ENCODE measurements at regions not wholly inside any gene's neighbourhood (a gene's known extent, or its start where the extent isn't known, plus 50 kb on each side); places are given as distances from the start of the nearest gene placed in this dataset.
"Not testable (repeated sequence)": the region's sequence is repeated elsewhere in the genome, so short reads cannot be mapped to it uniquely, and the experiment has no call there.

- H3K27ac ChIP-seq, result no peak overlapping the region
- no peaks in the 10 kb centered on the region for H3K27me3 ChIP-seq (ENCODE audit: control insufficient read depth, insufficient read depth, low read length)
- no peak for TF ChIP-seq CTCF (IDR thresholded peaks at IDR 0.05)
- H2AFZ ChIP-seq, result no peak overlapping the region
- no peak overlapping the region for H3K9ac ChIP-seq
- H3K9me3 ChIP-seq (ENCODE audit: control insufficient read depth, low read length), result no peaks in the 10 kb centered on the region
- no peaks in the 10 kb centered on the region for H3K4me1 ChIP-seq
- H3K79me2 ChIP-seq, result no peaks in the 10 kb centered on the region
- H3K4me2 ChIP-seq (ENCODE audit: low read length), result no peak overlapping the region
- no peaks in the 10 kb centered on the region for H3K36me3 ChIP-seq (ENCODE audit: control insufficient read depth, insufficient read depth, low read length)
- no peak overlapping the region for H3K4me3 ChIP-seq (ENCODE audit: low read depth, low read length)
These were observed 111.6 kb downstream of the MIAT start for GRCh38 chr22:26768952-26769351.

GRCh38 chr22:26769663-26770062 lies 112.3 kb downstream of the MIAT start:
- Histone ChIP-seq H3K27me3 (ENCODE audit: control insufficient read depth, insufficient read depth, low read length) (no peaks in the 10 kb centered on the region), H3K79me2 (no peaks in the 10 kb centered on the region), H3K4me3 (ENCODE audit: low read depth, low read length) (no peak overlapping the region), H3K4me1 (no peaks in the 10 kb centered on the region), H2AFZ (no peak overlapping the region), H3K9me3 (ENCODE audit: control insufficient read depth, low read length) (no peaks in the 10 kb centered on the region), H3K27ac (no peak overlapping the region), H3K4me2 (ENCODE audit: low read length) (no peak overlapping the region), H3K36me3 (ENCODE audit: control insufficient read depth, insufficient read depth, low read length) (no peaks in the 10 kb centered on the region), H3K9ac (no peak overlapping the region)
- TF ChIP-seq CTCF (IDR thresholded peaks at IDR 0.05), result no peak

- no peak overlapping the region for H3K4me3 ChIP-seq (ENCODE audit: low read depth, low read length)
- H3K9ac ChIP-seq, result no peak overlapping the region
- H3K36me3 ChIP-seq (ENCODE audit: control insufficient read depth, insufficient read depth, low read length), result no peaks in the 10 kb centered on the region
- H3K27me3 ChIP-seq (ENCODE audit: control insufficient read depth, insufficient read depth, low read length), result no peaks in the 10 kb centered on the region
- no peak for TF ChIP-seq CTCF (IDR thresholded peaks at IDR 0.05)
- H3K79me2 ChIP-seq, result no peaks in the 10 kb centered on the region
- H3K4me1 ChIP-seq, result no peaks in the 10 kb centered on the region
- H3K4me2 ChIP-seq (ENCODE audit: low read length), result no peak overlapping the region
- H3K9me3 ChIP-seq (ENCODE audit: control insufficient read depth, low read length), result no peaks in the 10 kb centered on the region
- H3K27ac ChIP-seq, result no peak overlapping the region
- no peak overlapping the region for H2AFZ ChIP-seq
These were observed 113.2 kb downstream of the MIAT start for GRCh38 chr22:26770624-26771023.

- H3K27me3 ChIP-seq (ENCODE audit: control insufficient read depth, insufficient read depth, low read length); H2AFZ ChIP-seq; H3K4me1 ChIP-seq; H3K36me3 ChIP-seq (ENCODE audit: control insufficient read depth, insufficient read depth, low read length); H3K79me2 ChIP-seq; H3K4me2 ChIP-seq (ENCODE audit: low read length); H3K9ac ChIP-seq; H3K9me3 ChIP-seq (ENCODE audit: control insufficient read depth, low read length); H3K4me3 ChIP-seq (ENCODE audit: low read depth, low read length); H3K27ac ChIP-seq: not testable (repeated sequence)
These were observed 115.7 kb downstream of the MIAT start for GRCh38 chr22:26773054-26773453.

- Histone ChIP-seq H3K36me3 (ENCODE audit: control insufficient read depth, insufficient read depth, low read length) (no peaks in the 10 kb centered on the region), H3K4me3 (ENCODE audit: low read depth, low read length) (no peak overlapping the region), H3K4me1 (no peaks in the 10 kb centered on the region), H3K9ac (no peak overlapping the region), H3K4me2 (ENCODE audit: low read length) (no peak overlapping the region), H3K79me2 (no peaks in the 10 kb centered on the region), H3K27ac (no peak overlapping the region), H3K27me3 (ENCODE audit: control insufficient read depth, insufficient read depth, low read length) (no peaks in the 10 kb centered on the region), H3K9me3 (ENCODE audit: control insufficient read depth, low read length) (no peaks in the 10 kb centered on the region), H2AFZ (no peak overlapping the region)
- TF ChIP-seq CTCF (IDR thresholded peaks at IDR 0.05), result no peak
These were observed 118.0 kb downstream of the MIAT start for GRCh38 chr22:26775394-26775793.
